IMR-90 (cell line): ENCODE measurements at regions not wholly inside any gene's neighbourhood (a gene's known extent, or its start where the extent isn't known, plus 50 kb on each side); places are given as distances from the start of the nearest gene placed in this dataset.

Experiments
- ATAC-seq: fragments of 200-7000 bp; cut with Tn5 transposase; 2 replicates; pipeline ENCODE4 v1.9.1; 2020; ENCODE audit warnings: low read depth, mild to moderate bottlenecking, moderate library complexity
- BruUV-seq: library from RNA; stranded (reverse); fragments of 400-500 nt; replicated peaks from 2 replicates; lab custom pipeline; 2021; lab: Mats Ljungman, UMichigan
- CTCF ChIA-PET: fragments of 300-600 bp; formaldehyde crosslinking; extraction: SDS; loops from one replicate; lab custom pipeline; 2021; ENCODE audit warnings: antibody characterized with exemption; lab: Yijun Ruan, JAX
- POLR2A ChIA-PET: fragments of 300-600 bp; sonication (Branson Sonifier 250); formaldehyde crosslinking; loops from one replicate; lab custom pipeline; 2022; ENCODE audit warnings: antibody characterized with exemption; ENCODE audit not compliant: unreplicated experiment; lab: Charles Lee
- DNase-seq: peaks from one replicate; pipeline ENCODE4 v3.0.0; 2013
- H2AFZ ChIP-seq: replicated peaks from 2 replicates; pipeline ENCODE3; 2013; ENCODE audit warnings: low read length, mild to moderate bottlenecking; ENCODE audit not compliant: poor library complexity
- H2AK5ac ChIP-seq: 2 replicates; pipeline ENCODE4 v1.6.1; 2013; ENCODE audit warnings: low read depth, low read length, inconsistent platforms
- H2AK9ac ChIP-seq: replicated peaks from 2 replicates; pipeline ENCODE3; 2013; ENCODE audit warnings: mild to moderate bottlenecking, low read depth, low read length, moderate library complexity; ENCODE audit not compliant: poor library complexity
- H2BK120ac ChIP-seq: 2 replicates; pipeline ENCODE4 v1.6.1; 2013; ENCODE audit warnings: low read depth, low read length, inconsistent platforms
- H2BK15ac ChIP-seq: 3 replicates; pipeline ENCODE4 v1.6.1; 2013; ENCODE audit warnings: low read depth, low read length, inconsistent platforms
- H2BK20ac ChIP-seq: 2 replicates; pipeline ENCODE4 v1.6.1; 2013; ENCODE audit warnings: low read depth, mild to moderate bottlenecking, inconsistent platforms, low read length, moderate library complexity
- H2BK5ac ChIP-seq: 2 replicates; pipeline ENCODE4 v1.6.1; 2013; ENCODE audit warnings: mild to moderate bottlenecking, low read depth, low read length, inconsistent platforms; ENCODE audit not compliant: poor library complexity, severe bottlenecking
- H3K14ac ChIP-seq: replicated peaks from 2 replicates; pipeline ENCODE4 v1.6.1; 2013; ENCODE audit warnings: low read depth, low read length, inconsistent platforms
- H3K18ac ChIP-seq: 2 replicates; pipeline ENCODE4 v1.6.1; 2013; ENCODE audit warnings: low read depth, low read length, control low read depth
- H3K23ac ChIP-seq: 2 replicates; pipeline ENCODE4 v1.6.1; 2013; ENCODE audit warnings: low read depth, low read length, inconsistent platforms
- H3K27ac ChIP-seq: 2 replicates; pipeline ENCODE4 v1.5.1; 2013; ENCODE audit warnings: mild to moderate bottlenecking, control low read depth, low read length; ENCODE audit not compliant: insufficient read depth
- H3K27me3 ChIP-seq: 2 replicates; pipeline ENCODE4 v1.6.1; 2013; ENCODE audit warnings: low read length; ENCODE audit not compliant: control insufficient read depth, insufficient read depth
- H3K36me3 ChIP-seq: 2 replicates; pipeline ENCODE4 v1.6.1; 2013; ENCODE audit warnings: low read length, mixed read lengths; ENCODE audit not compliant: control insufficient read depth, insufficient read depth
- H3K4ac ChIP-seq: 2 replicates; pipeline ENCODE4 v1.6.1; 2013; ENCODE audit warnings: low read depth, low read length, inconsistent platforms
- H3K4me1 ChIP-seq: 2 replicates; pipeline ENCODE4 v1.6.1; 2013; ENCODE audit warnings: low read length, mixed read lengths; ENCODE audit not compliant: control insufficient read depth, insufficient read depth
- H3K4me2 ChIP-seq: 2 replicates; pipeline ENCODE4 v1.6.1; 2013; ENCODE audit warnings: low read depth, mild to moderate bottlenecking, control low read depth, low read length, moderate library complexity
- H3K4me3 ChIP-seq: 2 replicates; pipeline ENCODE4 v1.5.1; 2013; ENCODE audit warnings: low read depth, mild to moderate bottlenecking, control low read depth, low read length, moderate library complexity; ENCODE audit not compliant: insufficient read depth
- H3K56ac ChIP-seq: 2 replicates; pipeline ENCODE4 v1.6.1; 2013; ENCODE audit warnings: low read length, inconsistent platforms; ENCODE audit not compliant: insufficient read depth; ENCODE audit errors: extremely low read depth
- H3K79me1 ChIP-seq, 2 experiments: 2 replicates each; pipeline ENCODE4 v1.6.1; 2013; ENCODE audit warnings: low read length in 2 of 2, inconsistent platforms in 1 of 2, low read depth in 1 of 2
- H3K9ac ChIP-seq: 2 replicates; pipeline ENCODE4 v1.6.1; 2013; ENCODE audit warnings: low read depth, low read length, control low read depth
- H3K9me1 ChIP-seq: 2 replicates; pipeline ENCODE4 v1.6.1; 2013; ENCODE audit warnings: low read length, inconsistent platforms; ENCODE audit not compliant: insufficient read depth
- H3K9me3 ChIP-seq: 2 replicates; pipeline ENCODE4 v1.6.1; 2013; ENCODE audit warnings: low read length; ENCODE audit not compliant: control insufficient read depth, insufficient read depth
- H4K20me1 ChIP-seq: 2 replicates; pipeline ENCODE4 v1.6.1; 2013; ENCODE audit warnings: low read length, inconsistent platforms; ENCODE audit not compliant: insufficient read depth
- H4K5ac ChIP-seq: 2 replicates; pipeline ENCODE4 v1.6.1; 2013; ENCODE audit warnings: mild to moderate bottlenecking, low read depth, low read length, control low read depth
- H4K8ac ChIP-seq, 2 experiments: 2 replicates each; pipeline ENCODE4 v1.6.1; 2013; ENCODE audit warnings: low read depth in 2 of 2, low read length in 2 of 2, control low read depth in 1 of 2, inconsistent platforms in 1 of 2
- H4K91ac ChIP-seq: 2 replicates; pipeline ENCODE4 v1.6.1; 2013; ENCODE audit warnings: low read depth, low read length, inconsistent platforms; ENCODE audit not compliant: insufficient read depth
- BHLHE40 ChIP-seq: fragments of 150-350 bp; IDR thresholded peaks from 2 replicates; pipeline ENCODE4 v1.6.1; 2016; ENCODE audit warnings: mild to moderate bottlenecking, low read depth, low read length
- CHD1 ChIP-seq: IDR thresholded peaks from 2 replicates; pipeline ENCODE4 v1.6.1; 2012; ENCODE audit warnings: low read depth, low read length, improper control_type of control experiment
- RAD21 ChIP-seq: IDR thresholded peaks from 2 replicates; pipeline ENCODE4 v1.6.1; 2012; ENCODE audit warnings: low read length, improper control_type of control experiment
- RCOR1 ChIP-seq: IDR thresholded peaks from 2 replicates; pipeline ENCODE4 v1.6.1; 2012; ENCODE audit warnings: mild to moderate bottlenecking, low read length, improper control_type of control experiment; ENCODE audit not compliant: insufficient replicate concordance
- RFX5 ChIP-seq: IDR thresholded peaks from 2 replicates; pipeline ENCODE4 v1.8.0; 2012; ENCODE audit warnings: low read depth, mild to moderate bottlenecking, low read length, moderate library complexity
- WGBS, 2 experiments: methylation state at CpG; one replicate each; pipeline versions ENCODE4 v1.1.5 to v1.1.7; 2013; ENCODE audit warnings: missing lambda C conversion rate in 2 of 2; ENCODE audit not compliant: insufficient read length in 1 of 2; ENCODE audit errors: extremely low coverage in 2 of 2; 5-methylcytosine and 5-hydroxymethylcytosine counted together
- dilution Hi-C: fragments of 300-500 bp; cut with HindIII; formaldehyde crosslinking; loops from one replicate; pipeline ENCODE4 v1.14.3; 2018; ENCODE audit warnings: low sequenced_read_pairs; ENCODE audit not compliant: unreplicated experiment
- in situ Hi-C: fragments of 300-500 bp; cut with MboI; formaldehyde crosslinking; loops from 3 replicates; pipeline ENCODE4 v1.14.3; 2019; ENCODE audit warnings: low sequenced_read_pairs, inconsistent platforms, mixed read lengths
- intact Hi-C: fragments of 100-400 bp; cut with micrococcal nuclease; formaldehyde crosslinking; loops from 2 replicates; pipeline ENCODE4 v1.10.0; 2022

DNA sequence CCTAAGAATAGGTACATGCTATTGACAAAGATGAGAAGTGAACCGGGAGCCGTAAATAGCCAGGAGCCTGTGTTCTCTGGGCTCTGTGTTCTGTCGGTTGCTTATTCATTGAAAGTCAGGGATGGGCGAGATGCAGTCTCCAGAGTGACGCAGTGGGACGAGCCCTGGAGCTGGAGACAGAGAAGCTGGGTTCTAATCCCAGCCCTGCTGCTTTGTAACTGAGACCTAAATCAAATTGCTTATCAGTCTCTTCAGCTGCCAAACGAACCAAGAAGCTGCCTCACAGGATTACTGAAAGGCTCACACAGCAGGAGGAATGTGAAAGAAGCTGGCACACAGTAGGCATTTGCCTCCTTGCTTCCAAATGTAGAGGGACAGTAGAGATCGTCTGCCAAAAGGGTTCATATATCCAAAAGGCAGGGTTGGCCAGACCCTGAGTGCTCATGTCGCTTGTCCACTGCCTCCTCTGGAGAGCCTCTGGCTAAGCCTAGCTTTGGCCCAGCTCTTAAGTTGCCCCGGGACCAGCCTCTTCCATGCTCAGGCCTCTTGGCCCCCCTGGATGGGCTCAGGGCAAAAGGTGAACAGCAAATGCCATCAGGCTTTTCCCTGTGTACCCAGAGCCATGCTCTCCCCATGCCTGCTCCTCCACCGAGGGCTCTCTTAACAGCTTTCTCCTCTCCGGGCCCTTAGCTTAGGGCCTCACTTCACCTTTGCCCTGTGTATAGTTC, 134.2 kb upstream of the IPO9 start:
- H2AK9ac ChIP-seq = no peak overlapping the region
- H2AFZ ChIP-seq = no peak overlapping the region
- no peak overlapping the region for H3K18ac ChIP-seq
- H4K5ac ChIP-seq = no peak overlapping the region
- H3K9me1 ChIP-seq = peaks cover 61% of the 10 kb centered on the region
- H2BK5ac ChIP-seq = peak overlapping the region; percentile 3
- no peak overlapping the region for H3K4me3 ChIP-seq
- WGBS, 2 experiments = 86% methylated on average over 6 of the region's 12 CpGs; no CpG with 5 or more reads in 1 of the 2 experiments
- no peak overlapping the region for H3K56ac ChIP-seq
- H3K27ac ChIP-seq = no peak overlapping the region
- H3K36me3 ChIP-seq = no peaks in the 10 kb centered on the region; the same call in 1 of the 2 replicates
- H3K9ac ChIP-seq = no peak overlapping the region
- H3K23ac ChIP-seq = peak overlapping the region; percentile 43
- H3K27me3 ChIP-seq = no peaks in the 10 kb centered on the region
- peak overlapping the region in 1 of 2 experiments; percentile 1; a peak in 1 of 4 replicates for H4K8ac ChIP-seq
- peak overlapping the region; percentile 91 for H3K4ac ChIP-seq
- BruUV-seq = no TSS peak
- peaks cover 84% of the 10 kb centered on the region for H4K20me1 ChIP-seq
- TF ChIP-seq BHLHE40 = no peak
- no peak for TF ChIP-seq RFX5
- no peak for TF ChIP-seq RAD21
- TF ChIP-seq RCOR1 = no peak
- no peak for TF ChIP-seq CHD1
- ATAC-seq (no peak), DNase-seq (no peak)
- peak overlapping the region; percentile 35; the same call in 1 of the 2 replicates for H3K14ac ChIP-seq
- H3K4me2 ChIP-seq = no peak overlapping the region
- peak overlapping the region; percentile 54; the same call in 1 of the 2 replicates for H2AK5ac ChIP-seq
- 0 out of 2 replicates have a peak overlapping the region, but pooled peaks have one; percentile 88 for H2BK120ac ChIP-seq
- POLR2A ChIA-PET = no interaction called here
- intact Hi-C loops (no loop called here), dilution Hi-C loops (no loop called here), in situ Hi-C loops (no loop called here)
- H2BK20ac ChIP-seq = no peak overlapping the region; the same call in 1 of the 2 replicates
- CTCF ChIA-PET = no interaction called here
- peak overlapping the region; percentile 84 for H4K91ac ChIP-seq
- H3K9me3 ChIP-seq = no peaks in the 10 kb centered on the region
- peaks cover 37% of the 10 kb centered on the region for H3K4me1 ChIP-seq
- peaks cover 52 to 84% of the 10 kb centered on the region in 2 experiments for H3K79me1 ChIP-seq
- no peak overlapping the region for H2BK15ac ChIP-seq
